Fibroblast of pulmonary artery (primary cell): ENCODE measurements at regions not wholly inside any gene's neighbourhood (a gene's known extent, or its start where the extent isn't known, plus 50 kb on each side); places are given as distances from the start of the nearest gene placed in this dataset.
"Not testable (repeated sequence)": the region's sequence is repeated elsewhere in the genome, so short reads cannot be mapped to it uniquely, and the experiment has no call there.

ENCODE experiments used
- DNase-seq: peaks from one replicate; pipeline ENCODE4 v3.0.0-alpha.2; 2010; ENCODE audit warnings: low read depth
- H3K4me3 ChIP-seq: replicated peaks from 2 replicates; pipeline ENCODE4 v1.5.1; 2011; ENCODE audit warnings: low read depth, mild to moderate bottlenecking, control low read depth, low read length, moderate library complexity
- CTCF ChIP-seq: IDR thresholded peaks from 2 replicates; pipeline ENCODE4 v1.5.1; 2011; ENCODE audit warnings: mild to moderate bottlenecking, control low read depth, low read length, inconsistent platforms; ENCODE audit errors: missing control alignments

- no peak for TF ChIP-seq CTCF
- DNase-seq, result no peak
- no peak overlapping the region for H3K4me3 ChIP-seq
Observed at GRCh38 chr4:20158195-20158594, 93.5 kb upstream of the SLIT2 start.

- no peak overlapping the region for H3K4me3 ChIP-seq
- TF ChIP-seq CTCF, result no peak
Observed at GRCh38 chr4:20151436-20151835, 100.3 kb upstream of the SLIT2 start.

GRCh38 chr4:20149143-20149542, 102.6 kb upstream of the SLIT2 start:
- H3K4me3 ChIP-seq, DNase-seq: not testable (repeated sequence)

More at GRCh38 chr4:20151436-20151835, 100.3 kb upstream of the SLIT2 start:
- no peak for DNase-seq

- no peak for TF ChIP-seq CTCF
- no peak overlapping the region for H3K4me3 ChIP-seq
- DNase-seq, result peak; percentile 36
Observed at GRCh38 chr4:20137176-20137575, 114.5 kb upstream of the SLIT2 start.

GRCh38 chr4:20127626-20128025, 124.1 kb upstream of the SLIT2 start:
- DNase-seq, result peak; percentile 8
- H3K4me3 ChIP-seq, result no peak overlapping the region
- no peak for TF ChIP-seq CTCF

GRCh38 chr4:20126906-20127305, 124.8 kb upstream of the SLIT2 start:
- peak; percentile 11 for DNase-seq
- no peak for TF ChIP-seq CTCF
- H3K4me3 ChIP-seq, result no peak overlapping the region

GRCh38 chr4:20124317-20125026, 127.2 kb upstream of the SLIT2 start:
- H3K4me3 ChIP-seq, result no peak overlapping the region
- no peak for TF ChIP-seq CTCF
- DNase-seq, result no peak
